CD14-positive monocyte (primary cell): ENCODE measurements at regions not wholly inside any gene's neighbourhood (a gene's known extent, or its start where the extent isn't known, plus 50 kb on each side); places are given as distances from the start of the nearest gene placed in this dataset.

Experiments used
- DNase-seq, 3 donors: peaks; one replicate each; pipeline ENCODE4 v3.0.0-alpha.2; 2011 to 2022
- H2AFZ ChIP-seq: 2 replicates; pipeline ENCODE4 v1.6.0; 2012; ENCODE audit warnings: mild to moderate bottlenecking, low read depth, low read length, inconsistent platforms; ENCODE audit not compliant: insufficient read depth, poor library complexity, severe bottlenecking
- H3K27ac ChIP-seq, 2 donors: 1 replicate in 1 of 2; 2 replicates in 1 of 2; pipeline ENCODE4 v1.5.1; 2012 to 2013; ENCODE audit warnings: low read length in 2 of 2, control low read depth in 1 of 2, inconsistent platforms in 1 of 2, low read depth in 1 of 2, mild to moderate bottlenecking in 1 of 2
- H3K27me3 ChIP-seq, 2 donors: one replicate each; pipeline versions ENCODE4 v1.6.0 to v1.6.1; 2011 to 2013; ENCODE audit warnings: low read length in 2 of 2; ENCODE audit not compliant: control insufficient read depth in 2 of 2, insufficient read depth in 2 of 2
- H3K36me3 ChIP-seq, 2 donors: replicated peaks in 1 of 2; 1 replicate in 1 of 2; 2 replicates in 1 of 2; pipeline versions ENCODE4 v1.5.1 to v1.6.1; 2012 to 2013; ENCODE audit warnings: low read length in 2 of 2, control low read depth in 1 of 2, inconsistent platforms in 1 of 2, mild to moderate bottlenecking in 1 of 2; ENCODE audit not compliant: insufficient read depth in 2 of 2, control insufficient read depth in 1 of 2
- H3K4me1 ChIP-seq, 2 donors: 1 replicate in 1 of 2; 2 replicates in 1 of 2; pipeline versions ENCODE4 v1.5.1 to v1.6.1; 2012 to 2013; ENCODE audit warnings: low read length in 2 of 2, control low read depth in 1 of 2, inconsistent platforms in 1 of 2, mild to moderate bottlenecking in 1 of 2, moderate library complexity in 1 of 2; ENCODE audit not compliant: insufficient read depth in 2 of 2, control insufficient read depth in 1 of 2
- H3K4me2 ChIP-seq: replicated peaks from 2 replicates; pipeline ENCODE3; 2012; ENCODE audit warnings: low read length, moderate library complexity, mild to moderate bottlenecking; ENCODE audit not compliant: poor library complexity, severe bottlenecking; ENCODE audit errors: extremely low read depth
- H3K4me3 ChIP-seq, 3 experiments: fragments of 200-600 bp in 1 of 3; sonication (generic) in 1 of 3; replicated peaks in 1 of 3; 1 replicate in 2 of 3; 2 replicates in 1 of 3; pipeline ENCODE4 v1.5.1; 2011 to 2013; ENCODE audit warnings: low read length in 3 of 3, mild to moderate bottlenecking in 3 of 3, control low read depth in 2 of 3, low read depth in 2 of 3, inconsistent platforms in 1 of 3, moderate library complexity in 1 of 3
- H3K79me2 ChIP-seq: 2 replicates; pipeline ENCODE4 v1.6.0; 2012; ENCODE audit warnings: mild to moderate bottlenecking, control low read depth, inconsistent platforms, low read length, moderate library complexity; ENCODE audit not compliant: insufficient read depth
- H3K9ac ChIP-seq: 2 replicates; pipeline ENCODE4 v1.6.0; 2017; ENCODE audit warnings: low read length, mild to moderate bottlenecking; ENCODE audit not compliant: insufficient read depth, poor library complexity, severe bottlenecking
- H3K9me3 ChIP-seq, 2 donors: replicated peaks in 1 of 2; 1 replicate in 1 of 2; 2 replicates in 1 of 2; pipeline versions ENCODE4 v1.5.1 to v1.6.1; 2012 to 2013; ENCODE audit warnings: low read length in 2 of 2, control low read depth in 1 of 2; ENCODE audit not compliant: control insufficient read depth in 1 of 2, insufficient read depth in 1 of 2
- H4K20me1 ChIP-seq: 2 replicates; pipeline ENCODE4 v1.6.0; 2012; ENCODE audit warnings: mild to moderate bottlenecking, low read length, control low read depth, moderate library complexity; ENCODE audit not compliant: insufficient read depth
- H3K27ac Mint-ChIP-seq, 7 donors: one replicate each; pipeline ENCODE4 v1.8.0; 2020; ENCODE audit warnings: mild to moderate bottlenecking in 7 of 7, mixed read lengths in 7 of 7, moderate library complexity in 6 of 7, inconsistent platforms in 2 of 7
- H3K27me3 Mint-ChIP-seq, 3 donors: one replicate each; pipeline ENCODE4 v1.8.0; 2021 to 2022; ENCODE audit warnings: low read depth in 3 of 3, mild to moderate bottlenecking in 3 of 3, mixed read lengths in 3 of 3, moderate library complexity in 3 of 3, inconsistent platforms in 1 of 3
- H3K36me3 Mint-ChIP-seq, 2 donors: one replicate each; pipeline ENCODE4 v1.8.0; 2020; ENCODE audit warnings: mixed read lengths in 2 of 2, inconsistent platforms in 1 of 2, mild to moderate bottlenecking in 1 of 2
- H3K4me1 Mint-ChIP-seq: one replicate; pipeline ENCODE4 v1.8.0; 2020; ENCODE audit warnings: mild to moderate bottlenecking, mixed read lengths
- H3K4me3 Mint-ChIP-seq, 2 donors: one replicate each; pipeline ENCODE4 v1.8.0; 2020; ENCODE audit warnings: mild to moderate bottlenecking in 2 of 2, mixed read lengths in 2 of 2, moderate library complexity in 1 of 2
- H3K9me3 Mint-ChIP-seq, 7 donors: one replicate each; pipeline ENCODE4 v1.8.0; 2020 to 2022; ENCODE audit warnings: mixed read lengths in 7 of 7, mild to moderate bottlenecking in 6 of 7, moderate library complexity in 6 of 7, inconsistent platforms in 2 of 7
- WGBS: methylation state at CpG from one replicate; pipeline ENCODE4 v1.1.5; 2013; ENCODE audit warnings: missing lambda C conversion rate; ENCODE audit not compliant: insufficient coverage; 5-methylcytosine and 5-hydroxymethylcytosine counted together
- intact Hi-C, 2 donors: fragments of 100-400 bp; cut with micrococcal nuclease; formaldehyde crosslinking; loops; one replicate each; pipeline versions ENCODE4 v1.15.0 to v1.15.1; 2023
- TF ChIP-seq, protein P1 (sequence below): fragments of 200-600 bp; IDR thresholded peaks from one replicate; pipeline ENCODE4 v1.8.0; 2022; ENCODE audit warnings: antibody characterized with exemption, mild to moderate bottlenecking

- no CpG with 5 or more reads among the region's 3 CpGs for WGBS
- H3K79me2 ChIP-seq: no peaks in the 10 kb centered on the region
- Mint-ChIP-seq H3K9me3 (peaks cover 0 to 5% (median 0%) of the 10 kb centered on the region in 7 donors), H3K36me3 (no peaks in the 10 kb centered on the region), H3K27me3 (no peaks in the 10 kb centered on the region), H3K4me3 (no peak overlapping the region), H3K4me1 (peaks cover 24% of the 10 kb centered on the region), H3K27ac (no peak overlapping the region)
- no peaks in the 10 kb centered on the region for H3K36me3 ChIP-seq
- no peaks in the 10 kb centered on the region for H4K20me1 ChIP-seq
- peaks cover 28 to 41% of the 10 kb centered on the region in 2 donors for H3K4me1 ChIP-seq
- TF ChIP-seq, protein P1, sequence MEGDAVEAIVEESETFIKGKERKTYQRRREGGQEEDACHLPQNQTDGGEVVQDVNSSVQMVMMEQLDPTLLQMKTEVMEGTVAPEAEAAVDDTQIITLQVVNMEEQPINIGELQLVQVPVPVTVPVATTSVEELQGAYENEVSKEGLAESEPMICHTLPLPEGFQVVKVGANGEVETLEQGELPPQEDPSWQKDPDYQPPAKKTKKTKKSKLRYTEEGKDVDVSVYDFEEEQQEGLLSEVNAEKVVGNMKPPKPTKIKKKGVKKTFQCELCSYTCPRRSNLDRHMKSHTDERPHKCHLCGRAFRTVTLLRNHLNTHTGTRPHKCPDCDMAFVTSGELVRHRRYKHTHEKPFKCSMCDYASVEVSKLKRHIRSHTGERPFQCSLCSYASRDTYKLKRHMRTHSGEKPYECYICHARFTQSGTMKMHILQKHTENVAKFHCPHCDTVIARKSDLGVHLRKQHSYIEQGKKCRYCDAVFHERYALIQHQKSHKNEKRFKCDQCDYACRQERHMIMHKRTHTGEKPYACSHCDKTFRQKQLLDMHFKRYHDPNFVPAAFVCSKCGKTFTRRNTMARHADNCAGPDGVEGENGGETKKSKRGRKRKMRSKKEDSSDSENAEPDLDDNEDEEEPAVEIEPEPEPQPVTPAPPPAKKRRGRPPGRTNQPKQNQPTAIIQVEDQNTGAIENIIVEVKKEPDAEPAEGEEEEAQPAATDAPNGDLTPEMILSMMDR: no peak
- H3K27ac ChIP-seq: no peak overlapping the region
- no peak overlapping the region for H3K4me2 ChIP-seq
- intact Hi-C loops: no loop called here
- no peaks in the 10 kb centered on the region for H3K9me3 ChIP-seq
- H2AFZ ChIP-seq: no peak overlapping the region
- H3K4me3 ChIP-seq: no peak overlapping the region
- no peaks in the 10 kb centered on the region for H3K27me3 ChIP-seq
- no peak overlapping the region for H3K9ac ChIP-seq
- DNase-seq: no peak
Observed at GRCh38 chr6:26185802-26186201, 98.6 kb downstream of the HFE start.

DNA sequence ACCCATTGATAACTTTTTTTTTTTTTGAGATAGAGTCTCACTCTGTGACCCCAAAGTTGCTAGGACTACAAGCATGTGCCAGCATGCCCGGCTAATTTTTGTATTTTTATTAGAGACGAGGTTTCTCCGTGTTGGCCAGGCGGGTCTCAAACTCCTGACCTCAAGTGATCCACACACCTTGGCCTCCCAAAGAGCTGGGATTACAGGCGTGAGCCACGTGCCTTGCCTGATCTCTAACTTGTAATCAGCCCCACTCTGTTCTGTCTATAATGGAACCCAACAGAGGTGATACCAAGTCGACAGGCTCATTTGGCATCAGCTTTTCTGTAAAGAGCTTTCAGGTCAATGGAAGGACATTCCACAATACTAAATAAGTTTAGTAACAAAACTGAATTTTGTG is 99.4 kb downstream of the HFE start:
- H3K4me3 ChIP-seq: no peak overlapping the region
- TF ChIP-seq, protein P1: no peak
- no peaks in the 10 kb centered on the region for H3K36me3 Mint-ChIP-seq
- H3K36me3 ChIP-seq: no peaks in the 10 kb centered on the region
- no peak overlapping the region for H3K9ac ChIP-seq
- no peaks in the 10 kb centered on the region for H4K20me1 ChIP-seq
- DNase-seq: no peak
- no peak overlapping the region for H3K4me3 Mint-ChIP-seq
- H3K79me2 ChIP-seq: no peaks in the 10 kb centered on the region
- no peak overlapping the region for H2AFZ ChIP-seq
- H3K27ac Mint-ChIP-seq: peak overlapping the region in 1 of 7 donors; percentile 15
- H3K9me3 ChIP-seq: no peaks in the 10 kb centered on the region
- peaks cover 28 to 41% of the 10 kb centered on the region in 2 donors for H3K4me1 ChIP-seq
- H3K27me3 Mint-ChIP-seq: no peaks in the 10 kb centered on the region
- H3K4me1 Mint-ChIP-seq: peaks cover 24% of the 10 kb centered on the region
- H3K9me3 Mint-ChIP-seq: peaks cover 0 to 5% (median 0%) of the 10 kb centered on the region in 7 donors
- no peaks in the 10 kb centered on the region for H3K27me3 ChIP-seq
- no peak overlapping the region for H3K27ac ChIP-seq
- WGBS: 100% methylated on average over 5 of the region's 7 CpGs
- intact Hi-C loops: no loop called here
- no peak overlapping the region for H3K4me2 ChIP-seq
